GM12873 (cell line): ENCODE measurements at regions not wholly inside any gene's neighbourhood (a gene's known extent, or its start where the extent isn't known, plus 50 kb on each side); places are given as distances from the start of the nearest gene placed in this dataset.

Source experiments
- TF ChIP-seq, protein P1 (sequence below): IDR thresholded peaks from 2 replicates; pipeline ENCODE4 v1.5.1; 2012; ENCODE audit warnings: low read depth, mild to moderate bottlenecking, moderate library complexity, low read length, control low read depth; ENCODE audit not compliant: insufficient read depth; ENCODE audit errors: missing control alignments

DNA sequence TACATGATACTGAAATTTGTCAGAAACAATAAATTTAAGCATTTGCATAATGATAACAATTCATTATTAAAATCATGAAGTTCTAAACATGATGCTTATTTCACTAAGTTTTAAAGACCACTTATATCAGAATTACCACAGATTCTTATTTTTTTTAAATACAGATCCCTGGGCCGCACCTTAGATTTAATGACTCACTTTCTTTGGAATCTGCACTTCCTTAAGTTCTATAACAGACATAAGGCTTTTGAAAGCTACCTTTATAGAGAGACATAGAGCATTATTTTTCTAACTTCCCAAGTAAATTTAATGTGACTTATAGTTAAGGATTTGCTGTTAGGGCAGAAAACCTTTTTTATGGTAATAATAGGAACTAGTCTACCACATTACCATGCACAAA is 214.9 kb downstream of the IPMK start:
- TF ChIP-seq, protein P1, sequence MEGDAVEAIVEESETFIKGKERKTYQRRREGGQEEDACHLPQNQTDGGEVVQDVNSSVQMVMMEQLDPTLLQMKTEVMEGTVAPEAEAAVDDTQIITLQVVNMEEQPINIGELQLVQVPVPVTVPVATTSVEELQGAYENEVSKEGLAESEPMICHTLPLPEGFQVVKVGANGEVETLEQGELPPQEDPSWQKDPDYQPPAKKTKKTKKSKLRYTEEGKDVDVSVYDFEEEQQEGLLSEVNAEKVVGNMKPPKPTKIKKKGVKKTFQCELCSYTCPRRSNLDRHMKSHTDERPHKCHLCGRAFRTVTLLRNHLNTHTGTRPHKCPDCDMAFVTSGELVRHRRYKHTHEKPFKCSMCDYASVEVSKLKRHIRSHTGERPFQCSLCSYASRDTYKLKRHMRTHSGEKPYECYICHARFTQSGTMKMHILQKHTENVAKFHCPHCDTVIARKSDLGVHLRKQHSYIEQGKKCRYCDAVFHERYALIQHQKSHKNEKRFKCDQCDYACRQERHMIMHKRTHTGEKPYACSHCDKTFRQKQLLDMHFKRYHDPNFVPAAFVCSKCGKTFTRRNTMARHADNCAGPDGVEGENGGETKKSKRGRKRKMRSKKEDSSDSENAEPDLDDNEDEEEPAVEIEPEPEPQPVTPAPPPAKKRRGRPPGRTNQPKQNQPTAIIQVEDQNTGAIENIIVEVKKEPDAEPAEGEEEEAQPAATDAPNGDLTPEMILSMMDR, result no peak

DNA sequence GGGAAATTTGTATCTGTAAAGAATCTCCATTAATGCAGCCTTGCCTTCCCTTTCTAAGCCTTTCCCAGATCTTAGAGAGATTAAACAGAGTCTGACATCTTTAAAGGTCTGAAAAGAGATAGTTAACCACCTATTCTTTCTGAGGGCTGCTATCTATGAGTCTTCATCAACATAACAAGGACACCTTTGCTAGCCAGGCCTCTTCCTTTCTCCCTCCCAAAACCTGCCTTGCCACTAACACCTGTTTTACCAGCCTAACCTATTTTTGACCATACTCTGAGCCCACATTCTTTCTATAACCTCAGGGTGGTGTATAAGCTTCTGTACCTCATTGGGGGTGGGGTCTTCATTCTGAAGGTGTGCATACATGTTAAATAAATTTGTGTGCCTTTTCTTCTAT is 217.1 kb downstream of the IPMK start:
- TF ChIP-seq, protein P1, result no peak

DNA sequence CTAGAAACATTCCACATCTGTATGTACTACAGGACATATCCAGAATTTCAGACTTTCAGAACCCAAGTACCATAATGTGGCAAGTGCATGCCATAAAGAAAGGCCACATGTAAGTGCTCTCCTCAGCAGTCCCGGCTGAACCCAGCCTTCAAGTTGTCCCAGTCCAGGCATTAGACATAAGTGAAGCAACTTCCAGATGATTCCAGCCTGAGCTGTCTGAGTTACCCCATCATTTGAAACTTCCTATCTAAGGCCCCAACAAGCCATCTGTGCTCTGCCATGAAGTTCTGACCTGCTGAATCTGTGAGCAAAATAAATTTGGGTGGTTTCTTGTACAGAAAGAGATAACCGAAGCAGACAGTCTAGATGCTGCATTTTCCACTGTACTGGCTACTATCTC is 218.8 kb downstream of the IPMK start:
- TF ChIP-seq, protein P1, result no peak

DNA sequence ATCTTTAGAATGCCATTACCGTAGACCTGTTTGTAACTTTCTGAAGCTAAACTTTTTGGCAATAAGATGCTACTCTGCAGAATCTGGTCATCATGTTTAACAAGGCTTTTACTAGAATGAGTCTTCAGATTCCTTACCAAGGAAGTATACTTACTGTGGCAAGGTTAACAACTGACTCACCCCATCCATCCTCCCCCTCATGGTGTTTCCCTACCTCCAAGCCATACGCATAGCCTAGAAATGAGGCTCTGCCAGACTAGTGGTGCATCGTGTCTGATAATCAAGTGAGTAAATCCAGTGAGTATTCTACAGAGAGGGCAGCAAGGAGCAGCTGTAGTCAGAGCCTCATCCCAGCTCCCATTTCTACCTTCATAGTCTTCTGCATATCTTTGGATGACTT is 223.6 kb downstream of the IPMK start:
- TF ChIP-seq, protein P1, result no peak

DNA sequence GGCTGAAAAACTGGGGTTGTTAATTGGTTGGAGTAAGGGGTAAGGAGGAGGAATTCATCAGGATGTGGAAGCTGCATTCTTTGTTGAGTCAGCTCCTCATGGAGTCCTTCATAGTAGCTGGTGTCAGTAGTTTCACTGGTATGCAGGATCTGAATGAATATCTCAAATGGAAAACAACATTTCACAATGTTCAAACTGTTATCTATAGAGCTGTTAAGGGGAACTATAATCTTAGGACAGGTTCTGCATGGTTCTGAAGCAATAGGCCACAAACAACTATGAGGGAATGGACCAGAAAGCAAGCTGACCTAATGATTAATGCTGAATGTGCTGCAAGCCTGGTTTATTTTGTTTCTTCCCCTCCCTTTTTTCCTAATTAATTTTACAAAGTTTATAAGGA is 225.8 kb downstream of the IPMK start:
- TF ChIP-seq, protein P1, result no peak

DNA sequence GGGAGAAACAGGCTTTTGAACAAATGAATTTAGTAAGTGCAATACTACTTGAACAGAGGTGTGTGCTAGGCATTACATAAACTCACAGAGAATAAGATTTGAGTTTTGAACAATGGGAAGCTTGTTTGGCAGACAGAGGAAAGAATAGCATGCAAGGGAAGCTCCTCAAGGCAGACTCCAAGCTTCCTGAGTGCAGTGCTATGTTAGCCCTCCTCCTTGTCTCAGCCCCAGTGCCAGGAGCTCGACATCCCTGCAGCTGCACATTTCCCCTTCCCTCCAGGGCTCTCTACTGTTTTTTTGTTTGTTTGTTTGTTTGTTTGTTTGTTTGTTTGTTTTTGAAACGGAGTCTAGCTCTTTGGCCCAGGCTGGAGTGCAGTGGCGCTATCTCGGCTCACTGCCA is 237.5 kb downstream of the IPMK start:
- TF ChIP-seq, protein P1, result no peak

DNA sequence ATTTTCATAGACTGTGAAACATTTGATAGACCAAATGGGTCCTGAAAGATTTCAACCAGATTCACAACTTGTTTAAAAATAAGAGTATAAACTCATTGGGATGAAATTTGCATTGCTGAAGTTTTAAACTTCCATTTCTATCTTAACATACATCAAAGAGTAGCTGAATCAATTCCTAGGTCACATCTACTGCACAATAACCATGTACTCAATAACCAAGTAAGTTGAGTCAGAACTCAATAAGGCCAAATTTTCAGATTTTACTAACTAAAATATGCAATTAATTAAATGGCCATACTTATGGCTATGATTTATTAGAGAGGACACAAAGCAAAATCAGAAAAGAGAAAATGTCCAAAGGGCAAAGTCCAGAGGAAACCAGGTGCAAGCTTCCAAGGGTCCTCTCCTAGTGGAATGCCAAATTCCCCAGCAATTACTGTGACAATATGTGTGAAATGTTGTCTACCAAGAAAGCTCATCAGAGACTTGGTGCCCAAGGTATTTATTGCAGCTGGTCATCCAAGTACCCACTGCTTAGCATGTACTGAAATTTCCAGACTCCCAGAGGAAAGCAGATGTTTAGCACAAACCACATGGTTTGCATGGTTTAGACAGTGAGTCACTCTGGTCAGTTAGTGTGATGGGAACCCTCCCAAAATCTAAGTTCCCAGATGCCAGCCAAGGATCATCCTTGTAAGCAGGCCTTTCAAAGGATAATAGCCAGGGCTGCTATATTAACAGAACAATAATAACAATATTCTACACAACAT is 238.9 kb downstream of the IPMK start:
- TF ChIP-seq, protein P1, result no peak
